ENCODE measurements at regions not wholly inside any gene's neighbourhood (a gene's known extent, or its start where the extent isn't known, plus 50 kb on each side); places are given as distances from the start of the nearest gene placed in this dataset.

DNA sequence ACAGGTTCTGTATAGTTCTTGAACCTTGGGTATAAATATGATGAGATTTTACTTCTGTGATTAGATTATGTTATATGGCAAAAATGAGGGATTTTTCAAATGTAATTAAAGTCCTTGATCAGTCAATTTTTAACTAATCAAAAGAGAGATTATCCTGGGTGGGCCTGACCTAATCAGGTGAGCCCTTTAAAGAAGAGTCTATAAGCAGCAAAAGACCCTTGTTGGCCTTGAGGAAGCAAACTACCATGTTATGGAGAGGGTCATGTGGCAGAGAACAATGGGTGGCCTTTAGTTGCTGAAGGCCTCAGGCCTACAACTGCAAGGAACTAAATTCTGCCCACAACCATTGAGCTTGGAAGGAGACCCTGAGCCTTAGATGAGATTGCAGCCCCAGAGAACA, 102.5 kb upstream of the RIPOR2 start:
- no peak for DNase-seq (ENCODE audit: low read depth in 2 of 2)

GRCh38 chr6:25038999-25039398, 103.2 kb upstream of the RIPOR2 start:
- DNase-seq (ENCODE audit: low read depth in 2 of 2) = no peak

- no peak for DNase-seq (ENCODE audit: low read depth in 2 of 2)
Observed at GRCh38 chr6:25041485-25042035, 105.8 kb upstream of the RIPOR2 start.

DNA sequence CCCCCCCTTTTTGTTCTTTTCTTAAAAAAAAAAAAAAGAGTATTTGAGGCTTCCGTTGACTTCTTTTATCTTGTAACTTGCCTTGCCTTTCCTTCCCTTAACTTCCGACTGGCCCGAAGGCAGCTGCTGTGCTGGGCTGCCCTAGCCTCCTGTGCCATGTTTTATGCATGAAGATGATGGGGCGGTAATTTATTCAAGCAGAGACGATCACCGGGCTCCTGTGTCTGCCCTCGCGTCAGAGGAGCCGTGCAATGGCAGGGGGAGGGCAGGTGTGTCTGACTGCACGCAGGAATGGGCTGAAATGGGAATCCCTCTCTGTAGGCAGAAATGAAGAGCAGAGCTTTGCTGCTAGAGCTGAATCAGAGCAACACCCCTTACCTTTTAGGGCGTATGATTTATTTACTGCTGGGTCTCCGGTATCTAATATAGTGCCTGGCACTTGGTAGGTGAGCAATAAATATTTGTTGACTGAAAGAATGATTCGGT, 106.3 kb upstream of the RIPOR2 start:
- DNase-seq (ENCODE audit: low read depth in 2 of 2) = peak in 1 of 2 donors; percentile 15

- DNase-seq (ENCODE audit: low read depth in 2 of 2) = no peak
Observed at GRCh38 chr6:25042536-25042935, 106.8 kb upstream of the RIPOR2 start.

DNA sequence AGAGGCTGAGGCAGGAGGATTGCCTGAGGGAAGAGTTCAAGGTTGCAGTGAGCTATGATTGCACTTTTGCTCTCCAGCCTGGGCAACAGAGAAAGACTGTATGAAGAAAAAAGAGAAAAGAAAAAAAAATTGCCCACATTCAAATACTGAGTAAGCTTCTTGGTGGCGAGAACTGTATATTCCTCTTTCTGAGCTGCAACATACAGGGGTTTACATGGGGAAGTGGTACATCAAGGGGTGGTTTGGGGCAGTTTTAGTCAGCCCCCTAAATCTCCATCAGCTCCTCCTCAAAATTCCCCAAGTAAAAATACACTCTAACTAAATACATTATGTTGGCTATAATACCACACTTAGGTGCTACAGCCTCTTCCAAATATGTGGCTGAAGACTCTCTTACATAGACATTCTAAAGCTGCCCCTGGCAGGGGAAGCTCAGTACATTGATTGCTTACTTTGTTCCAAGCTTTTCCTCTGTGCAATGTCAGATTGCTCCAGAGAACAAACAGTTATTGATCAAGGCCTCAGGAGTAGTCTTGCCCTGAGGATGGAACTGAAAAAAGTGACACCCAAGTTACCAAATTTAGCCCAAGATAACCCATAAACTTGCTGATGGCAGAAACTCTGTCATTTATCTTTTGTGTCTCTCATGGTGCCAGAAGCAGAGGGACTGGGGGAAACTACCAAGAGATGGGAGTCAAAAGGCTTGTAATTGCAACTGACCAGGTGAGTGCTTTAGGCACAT, 107.4 kb upstream of the RIPOR2 start:
- DNase-seq (ENCODE audit: low read depth in 2 of 2) = no peak

- DNase-seq (ENCODE audit: low read depth in 2 of 2) = no peak
Observed at GRCh38 chr6:25043892-25044291, 108.1 kb upstream of the RIPOR2 start.

- DNase-seq (ENCODE audit: low read depth in 2 of 2) = no peak
Observed at GRCh38 chr6:25046942-25047341, 111.2 kb upstream of the RIPOR2 start.

GRCh38 chr6:25050356-25050755, 114.6 kb upstream of the RIPOR2 start:
- peak; percentile 22 to 50 for DNase-seq (ENCODE audit: low read depth in 2 of 2)

DNA sequence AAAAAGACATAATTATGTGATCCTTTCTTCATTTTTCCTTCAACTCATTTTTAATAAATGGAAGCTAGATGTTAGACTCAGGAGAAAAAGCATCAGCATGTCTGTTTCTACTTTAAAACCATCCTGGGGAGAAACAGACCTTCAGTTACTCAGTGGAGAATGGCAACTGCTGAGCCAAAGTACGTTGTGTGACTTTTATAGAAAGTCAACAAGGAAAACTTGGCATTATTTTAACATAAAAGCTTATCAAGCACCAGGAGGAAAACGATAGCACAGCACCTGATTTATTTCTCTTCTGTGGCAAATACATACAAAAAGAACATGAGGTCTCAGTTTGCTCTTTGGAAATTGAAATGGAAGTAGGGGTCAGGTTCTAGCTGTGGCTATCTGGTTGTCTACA, 115.3 kb upstream of the RIPOR2 start:
- no peak for DNase-seq (ENCODE audit: low read depth in 2 of 2)

- DNase-seq (ENCODE audit: low read depth in 2 of 2) = no peak
Observed at GRCh38 chr6:25052181-25052580, 116.4 kb upstream of the RIPOR2 start.

DNA sequence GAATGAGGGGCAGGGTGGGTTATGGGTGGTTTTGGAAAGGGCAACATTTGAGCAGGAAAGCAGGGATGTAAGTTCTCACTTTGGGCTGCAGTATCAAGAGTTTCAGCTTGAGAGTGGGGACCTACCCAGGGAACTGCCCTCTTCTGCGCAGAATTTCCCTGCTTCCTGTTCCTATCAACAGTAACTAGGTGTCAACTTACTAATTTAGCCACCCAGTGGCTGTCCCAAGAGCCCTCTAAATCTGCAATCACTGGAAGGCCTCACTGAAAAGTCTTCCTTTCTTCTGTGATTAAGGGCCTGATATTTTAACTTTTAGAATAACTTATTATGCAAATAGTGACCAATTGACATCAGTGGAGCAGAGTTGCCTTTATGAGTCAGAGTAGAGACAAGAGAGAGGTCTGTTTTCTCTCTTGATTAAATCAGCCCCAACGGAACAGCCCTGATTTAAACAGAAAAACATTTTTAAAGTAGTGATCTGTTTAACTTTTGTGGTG, 118.2 kb upstream of the RIPOR2 start:
- no peak for DNase-seq (ENCODE audit: low read depth in 2 of 2)

- no peak for DNase-seq (ENCODE audit: low read depth in 2 of 2)
Observed at GRCh38 chr6:25054469-25054868, 118.7 kb upstream of the RIPOR2 start.

DNA sequence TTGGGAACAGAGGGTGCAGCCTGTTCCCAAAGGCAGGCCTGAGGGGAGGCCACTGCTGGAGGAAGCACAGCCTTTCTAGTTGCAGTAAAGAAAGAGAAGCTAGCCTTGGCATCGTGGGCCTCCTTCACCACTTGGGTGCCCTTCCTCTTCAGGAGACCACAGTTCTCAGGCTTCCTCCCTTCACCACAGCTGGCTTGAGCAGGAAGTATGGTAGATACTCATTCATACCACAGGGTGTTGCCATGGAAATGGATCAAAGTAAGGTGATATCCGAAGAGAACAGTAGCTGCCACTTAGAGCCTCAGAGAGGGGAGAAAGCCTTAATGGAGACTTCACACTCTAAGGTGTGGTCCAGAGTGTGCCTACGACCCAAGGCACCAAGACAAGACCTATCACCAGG, 120.4 kb upstream of the RIPOR2 start:
- no peak for DNase-seq (ENCODE audit: low read depth in 2 of 2)

DNA sequence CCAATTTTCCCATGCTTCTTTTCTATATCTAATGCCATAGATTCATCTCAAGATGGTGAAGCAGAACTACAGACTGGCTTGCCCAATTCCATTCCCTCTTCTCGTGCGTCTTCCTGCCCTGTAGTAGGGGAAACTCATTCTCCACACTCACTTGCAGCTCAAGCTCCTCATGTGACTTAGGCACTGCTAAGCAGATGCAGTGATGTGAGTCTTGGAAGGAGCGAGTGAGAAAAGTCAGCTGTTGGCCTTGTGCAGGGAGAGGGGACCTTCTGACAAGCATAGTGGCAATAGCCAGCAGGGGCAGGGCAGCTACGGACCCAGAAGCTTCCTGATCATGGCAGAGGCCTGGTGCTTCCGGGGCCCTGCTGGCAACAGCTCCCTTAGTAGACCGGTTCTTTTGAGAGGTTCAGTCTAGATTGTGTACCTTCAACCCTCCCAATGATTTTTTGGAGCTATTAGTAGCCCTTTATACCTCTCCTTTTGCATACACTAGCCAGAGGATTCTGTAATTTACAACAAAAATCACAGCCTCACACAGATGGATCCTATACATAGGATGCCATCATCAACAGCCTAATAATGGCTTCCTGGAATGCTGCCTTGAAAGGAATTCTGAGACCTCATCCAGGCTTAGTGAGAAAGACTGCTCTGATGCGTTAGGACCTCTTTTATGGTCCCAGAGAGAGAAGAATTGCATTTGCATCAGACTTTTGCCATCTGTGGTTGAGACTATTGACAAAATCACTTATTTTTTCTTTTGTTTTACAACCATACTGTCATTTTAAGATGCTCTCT, 121.5 kb upstream of the RIPOR2 start:
- no peak for DNase-seq (ENCODE audit: low read depth in 2 of 2)

DNA sequence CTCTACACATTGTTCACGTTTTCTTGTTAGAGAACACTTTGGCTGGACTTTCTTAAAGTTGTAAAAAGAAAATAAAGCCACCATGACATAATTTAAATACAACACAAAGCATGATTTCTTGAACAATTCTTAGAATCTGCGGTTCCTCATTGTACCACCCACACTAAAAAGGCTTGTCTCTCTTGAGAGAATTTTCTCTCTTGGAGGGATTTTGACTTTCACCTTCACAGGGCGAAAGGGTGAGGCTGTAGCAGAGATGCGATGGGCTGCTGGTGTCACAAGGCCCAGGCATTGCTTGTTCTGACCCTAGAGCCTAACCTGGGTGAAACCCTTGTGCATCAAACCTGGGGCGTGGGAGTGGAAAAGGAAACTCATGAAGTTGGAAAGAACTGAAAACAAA, 122.7 kb upstream of the RIPOR2 start:
- DNase-seq (ENCODE audit: low read depth in 2 of 2) = no peak

- no peak for DNase-seq (ENCODE audit: low read depth in 2 of 2)
Observed at GRCh38 chr6:25058941-25059340, 123.2 kb upstream of the RIPOR2 start.

- no peak for DNase-seq (ENCODE audit: low read depth in 2 of 2)
Observed at GRCh38 chr6:25060522-25060921, 124.8 kb upstream of the RIPOR2 start.

DNA sequence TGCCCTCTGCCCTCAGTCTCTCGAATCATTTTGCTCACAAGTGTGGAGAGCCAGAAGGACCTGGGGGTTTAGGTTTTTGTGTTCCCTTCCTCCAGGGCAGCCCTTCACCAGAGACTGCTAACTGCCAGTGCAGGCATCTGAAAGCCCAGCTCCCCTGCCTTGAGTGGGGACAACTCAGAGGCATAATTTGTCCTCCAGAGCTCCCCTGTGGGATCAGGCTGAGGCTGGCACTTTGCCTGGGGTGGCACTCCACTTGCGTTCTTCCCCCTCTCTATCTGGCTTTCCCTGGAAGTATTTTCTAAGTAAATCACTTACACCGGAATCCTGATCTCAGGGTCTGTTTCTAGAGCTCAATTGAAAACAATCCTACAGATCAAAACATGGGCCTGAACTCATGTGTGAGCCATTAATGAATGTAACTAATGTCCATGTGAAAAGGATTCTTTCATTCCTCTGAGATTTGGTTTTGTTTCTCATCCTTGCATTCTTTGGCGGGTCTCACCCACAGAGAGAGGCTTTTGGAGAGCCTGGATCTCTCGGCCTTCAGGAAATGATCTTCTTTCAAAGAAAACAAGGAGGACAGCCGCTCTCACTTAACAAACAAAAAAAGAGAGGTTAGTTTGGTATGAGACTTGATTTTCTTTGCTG, 125.7 kb upstream of the RIPOR2 start:
- DNase-seq (ENCODE audit: low read depth in 2 of 2) = no peak

GRCh38 chr6:25062070-25062811, 126.5 kb upstream of the RIPOR2 start:
- no peak for DNase-seq (ENCODE audit: low read depth in 2 of 2)

GRCh38 chr6:25064006-25064405, 128.2 kb upstream of the RIPOR2 start:
- DNase-seq (ENCODE audit: low read depth in 2 of 2) = no peak

Data from activated CD4-positive, alpha-beta T cell treated with anti-CD3 and anti-CD28 coated beads for 24 hours (primary cell).